ENCODE measurements at regions not wholly inside any gene's neighbourhood (a gene's known extent, or its start where the extent isn't known, plus 50 kb on each side); places are given as distances from the start of the nearest gene placed in this dataset.
"Not testable (repeated sequence)": the region's sequence is repeated elsewhere in the genome, so short reads cannot be mapped to it uniquely, and the experiment has no call there.

- DNase-seq: no peak
Measured at GRCh38 chr3:29152379-29152778, 128.5 kb upstream of the RBMS3 start.

- DNase-seq: no peak
Measured at GRCh38 chr3:29153811-29154210, 127.1 kb upstream of the RBMS3 start.

GRCh38 chr3:29156086-29156715 is 124.7 kb upstream of the RBMS3 start:
- DNase-seq: no peak

GRCh38 chr3:29164825-29165224 is 116.0 kb upstream of the RBMS3 start:
- no peak for DNase-seq

GRCh38 chr3:29167180-29167579 is 113.7 kb upstream of the RBMS3 start:
- no peak for DNase-seq

- DNase-seq: no peak
Measured at GRCh38 chr3:29168081-29168480, 112.8 kb upstream of the RBMS3 start.

- peak; percentile 90 for DNase-seq
Measured at GRCh38 chr3:29168696-29169095, 112.2 kb upstream of the RBMS3 start.

GRCh38 chr3:29169451-29169850 is 111.4 kb upstream of the RBMS3 start:
- no peak for DNase-seq

- peak; percentile 47 for DNase-seq
Measured at GRCh38 chr3:29171043-29171990, 109.6 kb upstream of the RBMS3 start.

GRCh38 chr3:29176501-29176900 is 104.4 kb upstream of the RBMS3 start:
- no peak for DNase-seq

GRCh38 chr3:29178809-29179793 is 101.8 kb upstream of the RBMS3 start:
- no peak for DNase-seq

- DNase-seq: no peak
Measured at GRCh38 chr3:29181149-29181780, 99.6 kb upstream of the RBMS3 start.

- DNase-seq: no peak
Measured at GRCh38 chr3:29181872-29182271, 99.0 kb upstream of the RBMS3 start.

- not testable (repeated sequence) for DNase-seq
Measured at GRCh38 chr3:29182828-29183227, 98.0 kb upstream of the RBMS3 start.

GRCh38 chr3:29183346-29184087 is 97.4 kb upstream of the RBMS3 start:
- DNase-seq: peak; percentile 83

- no peak for DNase-seq
Measured at GRCh38 chr3:29185706-29186105, 95.2 kb upstream of the RBMS3 start.

- DNase-seq: peak; percentile 99
Measured at GRCh38 chr3:29186131-29186599, 94.7 kb upstream of the RBMS3 start.

GRCh38 chr3:29186982-29187725 is 93.7 kb upstream of the RBMS3 start:
- peak; percentile 88 for DNase-seq

GRCh38 chr3:29189328-29189727 is 91.5 kb upstream of the RBMS3 start:
- DNase-seq: no peak

GRCh38 chr3:29194139-29194538 is 86.7 kb upstream of the RBMS3 start:
- DNase-seq: no peak

GRCh38 chr3:29195056-29195455 is 85.8 kb upstream of the RBMS3 start:
- peak; percentile 67 for DNase-seq
